SK-N-SH treated with all-trans-retinoic acid at 6 μM for 48 hours (cell line): ENCODE measurements at regions not wholly inside any gene's neighbourhood (a gene's known extent, or its start where the extent isn't known, plus 50 kb on each side); places are given as distances from the start of the nearest gene placed in this dataset.
A peak's percentile ranks its signal among the peaks of the same experiment; 100 is the strongest.

Source experiments
- ATAC-seq: fragments of 200-7000 bp; cut with Tn5 transposase; 3 replicates; pipeline ENCODE4 v1.9.1; 2020; ENCODE audit warnings: mild to moderate bottlenecking, moderate library complexity
- ARNTL ChIP-seq: fragments of 450-650 bp; formaldehyde crosslinking; IDR thresholded peaks from 2 replicates; pipeline ENCODE4 v1.5.0; 2020; ENCODE audit warnings: low read depth, mild to moderate bottlenecking, moderate library complexity, borderline replicate concordance
- BACH2 ChIP-seq: fragments of 250-450 bp; sonication (Bioruptor Pico); IDR thresholded peaks from 2 replicates; pipeline ENCODE4 v1.9.0; 2021; ENCODE audit warnings: mild to moderate bottlenecking, borderline replicate concordance
- CREB5 ChIP-seq: fragments of 250-450 bp; sonication (Bioruptor Pico); IDR thresholded peaks from 2 replicates; pipeline ENCODE4 v1.5.1; 2020; ENCODE audit warnings: low read depth, mild to moderate bottlenecking, moderate library complexity
- CSDC2 ChIP-seq: fragments of 250-450 bp; sonication (Bioruptor Pico); IDR thresholded peaks from 2 replicates; pipeline ENCODE4 v1.5.0; 2020; ENCODE audit warnings: mild to moderate bottlenecking, moderate library complexity
- GLIS3 ChIP-seq: fragments of 250-450 bp; sonication (Bioruptor Pico); IDR thresholded peaks from 2 replicates; pipeline ENCODE4 v1.5.0; 2020; ENCODE audit warnings: mild to moderate bottlenecking, moderate library complexity
- ISL1 ChIP-seq: fragments of 250-450 bp; sonication (Bioruptor Pico); IDR thresholded peaks from 2 replicates; pipeline ENCODE4 v2.1.2; 2022; ENCODE audit warnings: mild to moderate bottlenecking, moderate library complexity
- OSR1 ChIP-seq: fragments of 250-450 bp; sonication (Bioruptor Pico); IDR thresholded peaks from 2 replicates; pipeline ENCODE4 v1.8.0; 2022; ENCODE audit warnings: moderate library complexity, mild to moderate bottlenecking, inconsistent platforms
- PPARA ChIP-seq: fragments of 250-450 bp; sonication (Bioruptor Pico); IDR thresholded peaks from 2 replicates; pipeline ENCODE4 v1.5.0; 2020; ENCODE audit warnings: mild to moderate bottlenecking, borderline replicate concordance
- RARB ChIP-seq: fragments of 250-450 bp; sonication (Bioruptor Pico); IDR thresholded peaks from 2 replicates; pipeline ENCODE4 v1.8.0; 2021; ENCODE audit warnings: mild to moderate bottlenecking, moderate library complexity
- TCF4 ChIP-seq: fragments of 250-450 bp; sonication (Bioruptor Pico); IDR thresholded peaks from 2 replicates; pipeline ENCODE4 v1.8.0; 2021; ENCODE audit warnings: mild to moderate bottlenecking, moderate library complexity, borderline replicate concordance
- TSHZ2 ChIP-seq: fragments of 250-450 bp; sonication (Bioruptor Pico); IDR thresholded peaks from 2 replicates; pipeline ENCODE4 v1.5.0; 2020; ENCODE audit warnings: mild to moderate bottlenecking, moderate library complexity
- ZC3H10 ChIP-seq: fragments of 250-450 bp; sonication (Bioruptor Pico); IDR thresholded peaks from 2 replicates; pipeline ENCODE4 v1.5.1; 2021; ENCODE audit warnings: mild to moderate bottlenecking, moderate library complexity
- ZFP3 ChIP-seq: fragments of 250-450 bp; sonication (Bioruptor Pico); IDR thresholded peaks from 2 replicates; pipeline ENCODE4 v1.5.0; 2020; ENCODE audit warnings: mild to moderate bottlenecking, moderate library complexity
- ZFP30 ChIP-seq: fragments of 450-650 bp; formaldehyde crosslinking; IDR thresholded peaks from 2 replicates; pipeline ENCODE4 v1.5.0; 2022; ENCODE audit warnings: mild to moderate bottlenecking, moderate library complexity
- ZNF565 ChIP-seq: fragments of 450-650 bp; formaldehyde crosslinking; conservative IDR thresholded peaks from 2 replicates; pipeline ENCODE4 v1.5.0; 2020; ENCODE audit warnings: low read depth, mild to moderate bottlenecking, moderate library complexity
- ZNF70 ChIP-seq: fragments of 450-650 bp; formaldehyde crosslinking; IDR thresholded peaks from 2 replicates; pipeline ENCODE4 v1.5.0; 2020; ENCODE audit warnings: mild to moderate bottlenecking, moderate library complexity
- ZNF8 ChIP-seq: fragments of 450-650 bp; formaldehyde crosslinking; IDR thresholded peaks from 2 replicates; pipeline ENCODE4 v1.5.0; 2020; ENCODE audit warnings: mild to moderate bottlenecking, moderate library complexity
- TF ChIP-seq, protein P1 (sequence below): fragments of 250-450 bp; sonication (Bioruptor Pico); IDR thresholded peaks from 2 replicates; pipeline ENCODE4 v1.8.0; 2020; ENCODE audit warnings: mild to moderate bottlenecking, moderate library complexity, borderline replicate concordance
- TF ChIP-seq, protein P2 (sequence below): fragments of 250-450 bp; sonication (Bioruptor Pico); IDR thresholded peaks from 2 replicates; pipeline ENCODE4 v1.8.0; 2021; ENCODE audit warnings: low read depth, mild to moderate bottlenecking, moderate library complexity, borderline replicate concordance
- TF ChIP-seq, protein P3 (sequence below): fragments of 250-450 bp; sonication (Bioruptor Pico); IDR thresholded peaks from 2 replicates; pipeline ENCODE4 v1.5.1; 2021; ENCODE audit warnings: mild to moderate bottlenecking, moderate library complexity

- TF ChIP-seq CSDC2 (CRISPR knock-in tag): no peak
- TF ChIP-seq ISL1 (CRISPR knock-in tag): no peak
- no peak for TF ChIP-seq ZNF8 (CRISPR knock-in tag)
- TF ChIP-seq ZNF70 (CRISPR knock-in tag): no peak
- no peak for TF ChIP-seq BACH2
- TF ChIP-seq RARB (CRISPR knock-in tag): no peak
- TF ChIP-seq ZC3H10 (CRISPR knock-in tag): no peak
- no peak for TF ChIP-seq CREB5
- TF ChIP-seq TCF4 (CRISPR knock-in tag): no peak
- no peak for TF ChIP-seq PPARA (CRISPR knock-in tag)
- no peak for TF ChIP-seq TSHZ2 (CRISPR knock-in tag)
- no peak for TF ChIP-seq GLIS3
- TF ChIP-seq, protein P1, sequence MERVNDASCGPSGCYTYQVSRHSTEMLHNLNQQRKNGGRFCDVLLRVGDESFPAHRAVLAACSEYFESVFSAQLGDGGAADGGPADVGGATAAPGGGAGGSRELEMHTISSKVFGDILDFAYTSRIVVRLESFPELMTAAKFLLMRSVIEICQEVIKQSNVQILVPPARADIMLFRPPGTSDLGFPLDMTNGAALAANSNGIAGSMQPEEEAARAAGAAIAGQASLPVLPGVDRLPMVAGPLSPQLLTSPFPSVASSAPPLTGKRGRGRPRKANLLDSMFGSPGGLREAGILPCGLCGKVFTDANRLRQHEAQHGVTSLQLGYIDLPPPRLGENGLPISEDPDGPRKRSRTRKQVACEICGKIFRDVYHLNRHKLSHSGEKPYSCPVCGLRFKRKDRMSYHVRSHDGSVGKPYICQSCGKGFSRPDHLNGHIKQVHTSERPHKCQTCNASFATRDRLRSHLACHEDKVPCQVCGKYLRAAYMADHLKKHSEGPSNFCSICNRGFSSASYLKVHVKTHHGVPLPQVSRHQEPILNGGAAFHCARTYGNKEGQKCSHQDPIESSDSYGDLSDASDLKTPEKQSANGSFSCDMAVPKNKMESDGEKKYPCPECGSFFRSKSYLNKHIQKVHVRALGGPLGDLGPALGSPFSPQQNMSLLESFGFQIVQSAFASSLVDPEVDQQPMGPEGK (CRISPR knock-in tag): no peak
- TF ChIP-seq ZFP3 (CRISPR knock-in tag): no peak
- TF ChIP-seq OSR1 (CRISPR knock-in tag): no peak
- TF ChIP-seq, protein P2, sequence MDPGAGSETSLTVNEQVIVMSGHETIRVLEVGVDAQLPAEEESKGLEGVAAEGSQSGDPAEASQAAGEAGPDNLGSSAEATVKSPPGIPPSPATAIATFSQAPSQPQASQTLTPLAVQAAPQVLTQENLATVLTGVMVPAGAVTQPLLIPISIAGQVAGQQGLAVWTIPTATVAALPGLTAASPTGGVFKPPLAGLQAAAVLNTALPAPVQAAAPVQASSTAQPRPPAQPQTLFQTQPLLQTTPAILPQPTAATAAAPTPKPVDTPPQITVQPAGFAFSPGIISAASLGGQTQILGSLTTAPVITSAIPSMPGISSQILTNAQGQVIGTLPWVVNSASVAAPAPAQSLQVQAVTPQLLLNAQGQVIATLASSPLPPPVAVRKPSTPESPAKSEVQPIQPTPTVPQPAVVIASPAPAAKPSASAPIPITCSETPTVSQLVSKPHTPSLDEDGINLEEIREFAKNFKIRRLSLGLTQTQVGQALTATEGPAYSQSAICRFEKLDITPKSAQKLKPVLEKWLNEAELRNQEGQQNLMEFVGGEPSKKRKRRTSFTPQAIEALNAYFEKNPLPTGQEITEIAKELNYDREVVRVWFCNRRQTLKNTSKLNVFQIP (CRISPR knock-in tag): no peak
- TF ChIP-seq ARNTL (CRISPR knock-in tag): no peak
- TF ChIP-seq ZNF565 (CRISPR knock-in tag): no peak
- no peak for ATAC-seq
Observed at GRCh38 chr22:22169923-22170322, 74.7 kb upstream of the VPREB1 start.

DNA sequence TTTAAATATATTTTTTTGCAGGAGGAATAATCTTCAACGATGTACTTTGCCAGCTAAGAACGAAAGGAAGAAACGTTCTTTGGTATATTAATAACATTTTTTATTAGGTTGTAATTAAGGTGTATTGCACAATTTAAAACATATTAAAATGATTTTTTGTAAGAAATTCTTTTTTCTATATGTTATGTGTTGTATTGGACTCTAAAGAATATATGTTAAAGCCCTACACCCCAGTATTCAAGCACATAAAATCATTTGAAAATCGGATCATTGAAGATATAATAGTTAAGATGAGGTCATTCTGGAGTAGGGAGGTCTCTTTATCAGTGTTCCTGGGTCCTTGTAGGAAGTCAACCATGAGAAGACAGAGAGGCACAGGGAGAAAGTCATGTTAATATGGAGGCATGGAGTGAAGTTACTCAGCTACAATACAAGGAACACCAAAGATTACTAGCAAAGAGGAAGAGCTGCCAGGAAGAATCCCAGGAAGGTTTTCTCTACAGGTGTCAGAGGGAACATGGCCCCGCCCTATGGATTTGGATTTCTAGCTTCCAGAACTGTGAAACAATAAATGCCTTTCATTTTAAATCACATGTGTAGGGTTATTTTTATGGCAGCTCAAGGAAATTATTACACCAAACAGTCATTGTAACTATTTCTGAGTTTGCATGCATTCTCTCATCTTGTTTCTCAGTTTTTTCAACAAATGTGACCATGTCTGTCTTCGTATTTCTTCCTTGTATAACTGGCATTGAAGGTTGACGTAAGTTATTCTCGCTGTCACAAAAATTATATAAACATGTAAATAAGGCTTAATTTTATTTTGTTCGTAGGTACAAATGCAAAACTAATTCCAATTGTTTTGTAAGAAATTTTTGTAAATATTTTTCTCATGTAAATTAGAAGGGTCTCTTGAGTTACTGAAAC is 75.4 kb upstream of the VPREB1 start:
- no peak for TF ChIP-seq ZC3H10 (CRISPR knock-in tag)
- TF ChIP-seq OSR1 (CRISPR knock-in tag): no peak
- no peak for TF ChIP-seq ZNF70 (CRISPR knock-in tag)
- TF ChIP-seq, all 23 proteins: peak for 0
- no peak for ATAC-seq

- TF ChIP-seq ISL1 (CRISPR knock-in tag) (no peak), BACH2 (no peak), ZFP30 (CRISPR knock-in tag) (no peak), PPARA (CRISPR knock-in tag) (no peak), ZFP3 (CRISPR knock-in tag) (no peak), ZC3H10 (CRISPR knock-in tag) (no peak)
- TF ChIP-seq, protein P3, sequence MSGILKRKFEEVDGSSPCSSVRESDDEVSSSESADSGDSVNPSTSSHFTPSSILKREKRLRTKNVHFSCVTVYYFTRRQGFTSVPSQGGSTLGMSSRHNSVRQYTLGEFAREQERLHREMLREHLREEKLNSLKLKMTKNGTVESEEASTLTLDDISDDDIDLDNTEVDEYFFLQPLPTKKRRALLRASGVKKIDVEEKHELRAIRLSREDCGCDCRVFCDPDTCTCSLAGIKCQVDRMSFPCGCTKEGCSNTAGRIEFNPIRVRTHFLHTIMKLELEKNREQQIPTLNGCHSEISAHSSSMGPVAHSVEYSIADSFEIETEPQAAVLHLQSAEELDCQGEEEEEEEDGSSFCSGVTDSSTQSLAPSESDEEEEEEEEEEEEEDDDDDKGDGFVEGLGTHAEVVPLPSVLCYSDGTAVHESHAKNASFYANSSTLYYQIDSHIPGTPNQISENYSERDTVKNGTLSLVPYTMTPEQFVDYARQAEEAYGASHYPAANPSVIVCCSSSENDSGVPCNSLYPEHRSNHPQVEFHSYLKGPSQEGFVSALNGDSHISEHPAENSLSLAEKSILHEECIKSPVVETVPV (CRISPR knock-in tag): no peak
- peak; percentile 34; the same call in 2 of the 3 replicates for ATAC-seq
Observed at GRCh38 chr22:22168190-22168940, 76.2 kb upstream of the VPREB1 start.
